OCI-LY7 (cell line): ENCODE measurements at regions not wholly inside any gene's neighbourhood (a gene's known extent, or its start where the extent isn't known, plus 50 kb on each side); places are given as distances from the start of the nearest gene placed in this dataset.
A peak's percentile ranks its signal among the peaks of the same experiment; 100 is the strongest.

ENCODE experiments used
- BruUV-seq: library from RNA; stranded (reverse); fragments of 400-500 nt; replicated peaks from 2 replicates; lab custom pipeline; 2021; lab: Mats Ljungman, UMichigan
- CTCF ChIA-PET: fragments of 300-600 bp; sonication (Branson Sonifier 250); formaldehyde crosslinking; loops from one replicate; lab custom pipeline; 2022; ENCODE audit warnings: antibody characterized with exemption; ENCODE audit not compliant: unreplicated experiment; lab: Charles Lee
- POLR2A ChIA-PET: fragments of 300-600 bp; sonication (Branson Sonifier 250); formaldehyde crosslinking; loops from one replicate; lab custom pipeline; 2022; ENCODE audit warnings: antibody characterized with exemption; lab: Charles Lee
- DNase-seq: peaks from one replicate; pipeline ENCODE4 v3.0.0-alpha.2; 2015; ENCODE audit warnings: low spot score
- H2AFZ ChIP-seq: fragments of 200-600 bp; sonication (generic), shearing (Covaris generic); 2 replicates; pipeline ENCODE4 v1.6.1; 2014; ENCODE audit warnings: mild to moderate bottlenecking, antibody characterized with exemption, low read length, moderate library complexity
- H3K27ac ChIP-seq: fragments of 200-600 bp; sonication (generic); 2 replicates; pipeline ENCODE4 v1.5.1; 2014; ENCODE audit warnings: mixed run types, low read depth, mild to moderate bottlenecking, moderate library complexity, low read length, inconsistent platforms; ENCODE audit not compliant: poor library complexity, severe bottlenecking
- H3K36me3 ChIP-seq: fragments of 200-600 bp; sonication (generic); 2 replicates; pipeline ENCODE4 v1.6.1; 2014; ENCODE audit warnings: mild to moderate bottlenecking, antibody characterized with exemption, low read length, moderate library complexity, mixed read lengths; ENCODE audit not compliant: insufficient read depth
- H3K4me1 ChIP-seq: fragments of 200-600 bp; sonication (generic); 2 replicates; pipeline ENCODE4 v1.5.1; 2014; ENCODE audit warnings: mild to moderate bottlenecking, low read length; ENCODE audit not compliant: insufficient read depth, poor library complexity, severe bottlenecking
- H3K4me2 ChIP-seq: fragments of 200-600 bp; sonication (generic); 2 replicates; pipeline ENCODE4 v1.6.1; 2014; ENCODE audit warnings: mild to moderate bottlenecking, low read length
- H3K4me3 ChIP-seq: fragments of 200-600 bp; sonication (generic); 2 replicates; pipeline ENCODE4 v1.5.1; 2014; ENCODE audit warnings: mild to moderate bottlenecking, low read depth, low read length; ENCODE audit not compliant: poor library complexity, severe bottlenecking
- H3K79me2 ChIP-seq: fragments of 200-600 bp; sonication (generic); 2 replicates; pipeline ENCODE4 v1.6.1; 2016; ENCODE audit warnings: low read depth, mild to moderate bottlenecking, low read length, moderate library complexity, mixed read lengths; ENCODE audit not compliant: insufficient read depth
- H3K9me2 ChIP-seq: fragments of 200-600 bp; sonication (generic); 2 replicates; pipeline ENCODE4 v1.6.1; 2016; ENCODE audit warnings: mild to moderate bottlenecking, low read length, mixed read lengths; ENCODE audit not compliant: insufficient read depth
- H3K9me3 ChIP-seq: fragments of 200-600 bp; sonication (generic); 2 replicates; pipeline ENCODE4 v1.6.1; 2014; ENCODE audit warnings: mild to moderate bottlenecking, mixed run types, low read length, mixed read lengths
- H4K20me1 ChIP-seq: fragments of 200-600 bp; sonication (generic); 2 replicates; pipeline ENCODE4 v1.6.1; 2014; ENCODE audit warnings: mild to moderate bottlenecking, antibody characterized with exemption, low read length, moderate library complexity, mixed read lengths; ENCODE audit not compliant: insufficient read depth
- CTCF ChIP-seq: fragments of 200-600 bp; sonication (generic); conservative IDR thresholded peaks from 2 replicates; pipeline ENCODE4 v1.5.1; 2014; ENCODE audit warnings: mild to moderate bottlenecking, antibody characterized with exemption, low read length, moderate library complexity, mixed read lengths
- EZH2phosphoT487 ChIP-seq: fragments of 200-600 bp; sonication (generic); IDR thresholded peaks from 2 replicates; pipeline ENCODE4 v1.6.1; 2018; ENCODE audit warnings: low read depth, borderline replicate concordance, mild to moderate bottlenecking, mixed run types, antibody characterized with exemption, low read length, moderate library complexity, mixed read lengths
- intact Hi-C: fragments of 100-400 bp; cut with micrococcal nuclease; formaldehyde crosslinking; loops from one replicate; pipeline ENCODE4 v1.10.0; 2022; ENCODE audit not compliant: unreplicated experiment

- H2AFZ ChIP-seq = no peak overlapping the region
- no peak overlapping the region for H3K4me2 ChIP-seq
- CTCF ChIA-PET = no interaction called here
- H3K79me2 ChIP-seq = no peaks in the 10 kb centered on the region
- intact Hi-C loops = no loop called here
- no TSS peak for BruUV-seq
- peak; percentile 11 for DNase-seq
- H3K27ac ChIP-seq = no peak overlapping the region
- no peak overlapping the region for H3K4me3 ChIP-seq
- H3K4me1 ChIP-seq = no peaks in the 10 kb centered on the region
- no peaks in the 10 kb centered on the region for H3K9me3 ChIP-seq
- no peaks in the 10 kb centered on the region for H4K20me1 ChIP-seq
- no peaks in the 10 kb centered on the region for H3K9me2 ChIP-seq
- POLR2A ChIA-PET = interaction anchor here (1.2 kb wide), 1 partner anchor 26 kb away, joined by 3 read pairs; no protein-coding TSS in a partner anchor
- TF ChIP-seq CTCF (peak; percentile 46; the same call in 1 of the 2 replicates), EZH2phosphoT487 (no peak)
- no peaks in the 10 kb centered on the region for H3K36me3 ChIP-seq
Observed at GRCh38 chr11:62054484-62055121, 69.2 kb upstream of the INCENP start.

DNA sequence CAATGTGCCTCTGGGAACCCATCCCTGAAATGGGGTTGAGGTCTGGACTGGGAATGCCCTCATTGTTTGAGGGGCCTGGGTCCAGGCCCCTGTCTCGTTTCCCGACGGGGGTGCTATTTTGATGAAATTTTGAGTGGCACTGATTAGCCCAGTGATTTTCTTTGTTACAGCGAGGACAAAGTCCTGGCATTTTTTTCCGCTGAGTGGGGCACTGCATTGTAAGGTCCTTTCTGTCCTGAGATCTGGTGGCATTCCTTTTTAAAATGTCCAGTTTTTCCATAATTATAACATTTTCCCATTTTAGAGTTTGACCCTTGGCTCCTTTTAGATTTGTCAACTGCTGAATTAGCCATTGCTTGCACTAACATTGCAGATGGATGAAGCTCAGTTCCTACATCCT is 69.7 kb upstream of the INCENP start:
- no peak overlapping the region for H2AFZ ChIP-seq
- POLR2A ChIA-PET = no interaction called here
- BruUV-seq = no TSS peak
- H3K36me3 ChIP-seq = no peaks in the 10 kb centered on the region
- H3K9me3 ChIP-seq = no peaks in the 10 kb centered on the region
- no peaks in the 10 kb centered on the region for H3K4me1 ChIP-seq
- no peaks in the 10 kb centered on the region for H4K20me1 ChIP-seq
- no peak overlapping the region for H3K27ac ChIP-seq
- CTCF ChIA-PET = no interaction called here
- TF ChIP-seq EZH2phosphoT487 (no peak), CTCF (no peak)
- no peak for DNase-seq
- H3K4me3 ChIP-seq = no peak overlapping the region
- H3K79me2 ChIP-seq = no peaks in the 10 kb centered on the region
- intact Hi-C loops = no loop called here
- no peaks in the 10 kb centered on the region for H3K9me2 ChIP-seq
- H3K4me2 ChIP-seq = no peak overlapping the region

DNA sequence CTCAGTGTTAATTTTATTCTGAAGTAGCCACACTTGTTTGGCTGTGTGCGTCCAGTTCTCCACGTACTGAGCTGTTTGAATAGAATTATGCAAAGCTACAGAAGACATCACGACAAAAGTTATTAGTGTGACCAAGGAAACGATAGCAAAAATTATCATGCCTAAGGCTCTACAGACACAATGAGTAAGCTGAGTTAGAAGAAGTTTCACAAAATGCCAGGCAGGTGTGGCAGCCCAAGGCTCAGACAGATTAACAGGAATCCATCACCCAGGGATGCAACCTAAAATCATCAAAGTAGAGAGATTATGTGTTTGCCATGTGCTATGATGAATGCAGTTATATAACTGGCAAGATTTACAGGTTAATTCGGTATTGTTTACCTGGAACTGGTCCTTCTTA is 73.1 kb upstream of the INCENP start:
- intact Hi-C loops = no loop called here

More for the DNA sequence above, 73.1 kb upstream of the INCENP start:
- Histone ChIP-seq H3K79me2 (no peaks in the 10 kb centered on the region), H2AFZ (no peak overlapping the region), H4K20me1 (no peaks in the 10 kb centered on the region), H3K4me3 (no peak overlapping the region), H3K9me2 (no peaks in the 10 kb centered on the region), H3K4me2 (no peak overlapping the region), H3K9me3 (no peaks in the 10 kb centered on the region), H3K27ac (no peak overlapping the region), H3K4me1 (no peaks in the 10 kb centered on the region), H3K36me3 (no peaks in the 10 kb centered on the region)
- ChIA-PET POLR2A (interaction anchor here (1.0 kb wide), 1 partner anchor 31 kb away, joined by 4 read pairs; no protein-coding TSS in a partner anchor), CTCF (no interaction called here)
- DNase-seq = no peak
- TF ChIP-seq EZH2phosphoT487 (no peak), CTCF (no peak)
- BruUV-seq = no TSS peak
